ENCODE measurements at regions not wholly inside any gene's neighbourhood (a gene's known extent, or its start where the extent isn't known, plus 50 kb on each side); places are given as distances from the start of the nearest gene placed in this dataset.

DNA sequence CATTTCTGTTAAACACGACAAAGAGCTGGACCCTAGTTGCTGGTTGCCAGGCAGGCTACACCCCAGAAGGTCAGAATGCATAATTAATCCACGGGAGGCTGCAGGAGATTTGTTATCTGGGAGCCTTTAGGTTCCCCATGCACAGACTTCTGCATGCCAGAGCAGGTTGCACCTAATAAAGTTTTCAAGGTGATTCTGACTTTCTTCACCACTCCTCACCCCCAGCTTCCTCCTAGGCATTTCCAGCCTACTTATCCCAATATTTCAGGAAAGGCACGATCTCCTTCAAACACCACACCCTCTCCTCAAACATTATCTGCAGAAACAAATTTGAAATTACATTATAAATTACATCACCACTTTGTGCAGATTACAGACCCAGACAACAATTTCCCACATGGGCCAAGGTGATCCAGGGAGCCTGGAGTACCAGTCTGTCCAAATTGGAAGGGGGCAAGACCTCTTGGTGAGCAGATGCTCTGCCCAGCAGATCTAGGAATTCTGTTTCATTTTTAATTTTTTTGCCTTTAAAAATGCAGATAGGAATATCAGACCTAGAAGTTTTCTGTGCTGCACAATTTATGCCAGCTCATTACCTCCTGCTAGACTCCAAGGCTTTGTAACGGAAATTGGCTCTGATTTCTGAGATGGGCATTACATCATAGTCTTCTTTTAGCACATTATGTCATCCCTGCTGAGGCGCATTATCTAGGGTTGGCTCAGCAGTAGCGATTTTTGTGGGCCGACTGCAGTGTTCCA is 363.4 kb upstream of the SLC30A5 start:
- Histone ChIP-seq H3K9ac (ENCODE audit: insufficient read length) (peak overlapping the region; percentile 62), H3K4me3 (peak overlapping the region; percentile 20), H3K27ac (peak overlapping the region; percentile 27; the same call in 1 of the 2 replicates), H3K9me3 (ENCODE audit: low read depth, low read length) (no peaks in the 10 kb centered on the region), H3K36me3 (ENCODE audit: insufficient read depth, low read length) (no peaks in the 10 kb centered on the region)
- DNase-seq (ENCODE audit: low read depth, low spot score): peak; percentile 91
- TF ChIP-seq EZH2 (IDR thresholded peaks at IDR 0.05) (no peak), FOXP2 (optimal IDR thresholded peaks at IDR 0.05; ENCODE audit: control extremely low read depth, extremely low read length, insufficient read depth) (no peak), POLR2AphosphoS5 (IDR thresholded peaks at IDR 0.05; ENCODE audit: borderline replicate concordance, low read depth, low read length) (no peak)

- Histone ChIP-seq H3K27ac (no peak overlapping the region), H3K36me3 (ENCODE audit: insufficient read depth, low read length) (no peaks in the 10 kb centered on the region), H3K9me3 (ENCODE audit: low read depth, low read length) (no peaks in the 10 kb centered on the region), H3K9ac (ENCODE audit: insufficient read length) (peak overlapping the region; percentile 41), H3K4me3 (peak overlapping the region; percentile 20)
- DNase-seq (ENCODE audit: low read depth, low spot score): no peak
- no peak for TF ChIP-seq EZH2 (IDR thresholded peaks at IDR 0.05)
- TF ChIP-seq FOXP2 (optimal IDR thresholded peaks at IDR 0.05; ENCODE audit: control extremely low read depth, extremely low read length, insufficient read depth): no peak
- TF ChIP-seq POLR2AphosphoS5 (IDR thresholded peaks at IDR 0.05; ENCODE audit: borderline replicate concordance, low read depth, low read length): no peak
Measured at GRCh38 chr5:68730979-68731654, 362.7 kb upstream of the SLC30A5 start.

- no peaks in the 10 kb centered on the region for H3K9me3 ChIP-seq (ENCODE audit: low read depth, low read length)
- H3K4me3 ChIP-seq: no peak overlapping the region
- TF ChIP-seq POLR2AphosphoS5 (IDR thresholded peaks at IDR 0.05; ENCODE audit: borderline replicate concordance, low read depth, low read length) (no peak), FOXP2 (optimal IDR thresholded peaks at IDR 0.05; ENCODE audit: control extremely low read depth, extremely low read length, insufficient read depth) (no peak), EZH2 (IDR thresholded peaks at IDR 0.05) (no peak)
- H3K36me3 ChIP-seq (ENCODE audit: insufficient read depth, low read length): no peaks in the 10 kb centered on the region
- no peak overlapping the region for H3K9ac ChIP-seq (ENCODE audit: insufficient read length)
- H3K27ac ChIP-seq: no peak overlapping the region
- DNase-seq (ENCODE audit: low read depth, low spot score): no peak
Measured at GRCh38 chr5:68732251-68732650, 361.6 kb upstream of the SLC30A5 start.

DNA sequence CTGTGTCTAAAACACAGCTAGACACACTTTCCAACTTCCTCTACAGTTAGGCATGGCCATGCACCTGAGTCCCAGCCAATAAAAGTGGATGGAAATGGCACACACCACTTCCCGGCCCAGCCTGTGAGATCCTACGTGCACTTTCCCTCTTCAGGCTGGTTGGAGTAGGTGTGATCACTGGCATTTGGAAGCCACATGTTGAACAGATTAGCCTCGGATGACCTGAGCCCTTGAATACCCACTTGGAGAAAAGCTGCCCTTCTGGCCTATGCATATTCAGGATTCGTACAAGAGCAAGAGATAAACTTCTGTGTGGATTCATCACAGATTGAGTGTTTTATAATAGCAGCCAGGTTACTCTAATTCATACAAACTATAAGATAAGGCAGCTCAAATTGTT is 359.0 kb upstream of the SLC30A5 start:
- no peak overlapping the region for H3K9ac ChIP-seq (ENCODE audit: insufficient read length)
- no peaks in the 10 kb centered on the region for H3K36me3 ChIP-seq (ENCODE audit: insufficient read depth, low read length)
- no peak overlapping the region for H3K4me3 ChIP-seq
- TF ChIP-seq POLR2AphosphoS5 (IDR thresholded peaks at IDR 0.05; ENCODE audit: borderline replicate concordance, low read depth, low read length) (no peak), EZH2 (IDR thresholded peaks at IDR 0.05) (no peak), FOXP2 (optimal IDR thresholded peaks at IDR 0.05; ENCODE audit: control extremely low read depth, extremely low read length, insufficient read depth) (no peak)
- DNase-seq (ENCODE audit: low read depth, low spot score): no peak
- H3K27ac ChIP-seq: no peak overlapping the region
- H3K9me3 ChIP-seq (ENCODE audit: low read depth, low read length): no peaks in the 10 kb centered on the region

GRCh38 chr5:68738236-68738635 is 355.6 kb upstream of the SLC30A5 start:
- H3K4me3 ChIP-seq: no peak overlapping the region
- no peak overlapping the region for H3K27ac ChIP-seq
- no peak overlapping the region for H3K9ac ChIP-seq (ENCODE audit: insufficient read length)
- no peaks in the 10 kb centered on the region for H3K9me3 ChIP-seq (ENCODE audit: low read depth, low read length)
- DNase-seq (ENCODE audit: low read depth, low spot score): no peak
- no peak for TF ChIP-seq POLR2AphosphoS5 (IDR thresholded peaks at IDR 0.05; ENCODE audit: borderline replicate concordance, low read depth, low read length)
- no peak for TF ChIP-seq FOXP2 (optimal IDR thresholded peaks at IDR 0.05; ENCODE audit: control extremely low read depth, extremely low read length, insufficient read depth)
- no peak for TF ChIP-seq EZH2 (IDR thresholded peaks at IDR 0.05)
- H3K36me3 ChIP-seq (ENCODE audit: insufficient read depth, low read length): no peaks in the 10 kb centered on the region

GRCh38 chr5:68738841-68739240 is 355.0 kb upstream of the SLC30A5 start:
- DNase-seq (ENCODE audit: low read depth, low spot score): no peak
- no peak overlapping the region for H3K4me3 ChIP-seq
- no peaks in the 10 kb centered on the region for H3K9me3 ChIP-seq (ENCODE audit: low read depth, low read length)
- no peak overlapping the region for H3K27ac ChIP-seq
- no peak overlapping the region for H3K9ac ChIP-seq (ENCODE audit: insufficient read length)
- no peak for TF ChIP-seq POLR2AphosphoS5 (IDR thresholded peaks at IDR 0.05; ENCODE audit: borderline replicate concordance, low read depth, low read length)
- TF ChIP-seq EZH2 (IDR thresholded peaks at IDR 0.05): no peak
- TF ChIP-seq FOXP2 (optimal IDR thresholded peaks at IDR 0.05; ENCODE audit: control extremely low read depth, extremely low read length, insufficient read depth): no peak
- H3K36me3 ChIP-seq (ENCODE audit: insufficient read depth, low read length): no peaks in the 10 kb centered on the region

- Histone ChIP-seq H3K4me3 (no peak overlapping the region), H3K27ac (no peak overlapping the region)
Measured at GRCh38 chr5:68739752-68740151, 354.1 kb upstream of the SLC30A5 start.

DNA sequence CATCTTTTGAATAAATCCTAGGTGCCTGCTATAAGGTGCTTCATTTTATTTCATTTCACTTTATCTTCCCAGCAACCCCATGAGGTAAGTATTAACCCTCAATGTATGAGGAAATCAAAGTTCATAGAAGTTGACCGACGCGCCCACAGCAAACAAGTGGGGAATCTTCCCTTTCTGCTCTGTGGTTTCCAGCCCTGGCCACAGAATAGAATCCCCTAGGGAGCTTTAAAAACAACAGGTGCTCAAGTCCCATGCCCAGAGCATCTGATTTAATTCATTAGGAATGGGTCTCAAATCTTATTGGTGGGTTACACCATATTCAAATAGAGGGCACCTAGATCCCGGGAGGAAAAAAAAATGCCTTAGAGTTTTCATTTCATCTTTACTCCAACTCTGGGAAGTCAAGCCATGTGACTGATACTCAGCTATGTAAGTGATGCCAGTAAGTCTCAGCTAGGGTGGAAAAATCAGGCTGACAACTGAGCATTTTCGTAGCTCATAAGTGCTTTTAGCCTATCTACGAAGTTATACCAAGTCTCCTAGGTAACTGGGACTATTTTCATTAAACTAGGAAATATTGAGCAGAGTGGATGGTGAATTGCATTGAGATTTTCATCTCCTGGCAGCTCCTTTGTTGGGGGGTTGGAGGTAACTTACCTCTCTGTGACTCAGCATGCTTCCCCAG is 353.4 kb upstream of the SLC30A5 start:
- no peak for DNase-seq (ENCODE audit: low read depth, low spot score)

More at GRCh38 chr5:68739752-68740151, 354.1 kb upstream of the SLC30A5 start:
- H3K9ac ChIP-seq (ENCODE audit: insufficient read length): no peak overlapping the region
- no peaks in the 10 kb centered on the region for H3K36me3 ChIP-seq (ENCODE audit: insufficient read depth, low read length)
- H3K9me3 ChIP-seq (ENCODE audit: low read depth, low read length): no peaks in the 10 kb centered on the region
- no peak for TF ChIP-seq FOXP2 (optimal IDR thresholded peaks at IDR 0.05; ENCODE audit: control extremely low read depth, extremely low read length, insufficient read depth)
- no peak for TF ChIP-seq EZH2 (IDR thresholded peaks at IDR 0.05)
- no peak for TF ChIP-seq POLR2AphosphoS5 (IDR thresholded peaks at IDR 0.05; ENCODE audit: borderline replicate concordance, low read depth, low read length)
- no peak for DNase-seq (ENCODE audit: low read depth, low spot score)

More for the DNA sequence above, 353.4 kb upstream of the SLC30A5 start:
- Histone ChIP-seq H3K4me3 (no peak overlapping the region), H3K36me3 (ENCODE audit: insufficient read depth, low read length) (no peaks in the 10 kb centered on the region), H3K9ac (ENCODE audit: insufficient read length) (no peak overlapping the region), H3K9me3 (ENCODE audit: low read depth, low read length) (no peaks in the 10 kb centered on the region), H3K27ac (no peak overlapping the region)
- TF ChIP-seq FOXP2 (optimal IDR thresholded peaks at IDR 0.05; ENCODE audit: control extremely low read depth, extremely low read length, insufficient read depth): no peak
- TF ChIP-seq POLR2AphosphoS5 (IDR thresholded peaks at IDR 0.05; ENCODE audit: borderline replicate concordance, low read depth, low read length): no peak
- no peak for TF ChIP-seq EZH2 (IDR thresholded peaks at IDR 0.05)
